WTC11 (cell line): ENCODE measurements at regions not wholly inside any gene's neighbourhood (a gene's known extent, or its start where the extent isn't known, plus 50 kb on each side); places are given as distances from the start of the nearest gene placed in this dataset.

ENCODE experiments used
- ATAC-seq: fragments of 200-7000 bp; cut with Tn5 transposase; 2 replicates; pipeline ENCODE4 v1.10.0; 2021; ENCODE audit warnings: mild to moderate bottlenecking, moderate library complexity
- CTCF ChIA-PET: fragments of 300-600 bp; sonication (Branson Sonifier 250); formaldehyde crosslinking; loops from one replicate; lab custom pipeline; 2021; ENCODE audit warnings: antibody characterized with exemption; lab: Charles Lee
- POLR2A ChIA-PET: fragments of 350-600 bp; sonication (Branson Sonifier 250); formaldehyde crosslinking; loops from one replicate; lab custom pipeline; 2021; ENCODE audit warnings: antibody characterized with exemption; lab: Charles Lee
- DNase-seq: peaks from one replicate; pipeline ENCODE4 v3.0.0; 2021; ENCODE audit warnings: low spot score
- H3K27ac Mint-ChIP-seq: 2 replicates; pipeline ENCODE4 v1.8.0; 2021; ENCODE audit warnings: mixed read lengths
- H3K27me3 Mint-ChIP-seq: 2 replicates; pipeline ENCODE4 v1.8.0; 2021; ENCODE audit warnings: low read depth, mild to moderate bottlenecking, moderate library complexity, mixed read lengths
- H3K36me3 Mint-ChIP-seq: 2 replicates; pipeline ENCODE4 v1.8.0; 2021; ENCODE audit warnings: mixed read lengths
- H3K4me1 Mint-ChIP-seq: 2 replicates; pipeline ENCODE4 v1.8.0; 2022; ENCODE audit warnings: mixed read lengths
- H3K4me3 Mint-ChIP-seq: 2 replicates; pipeline ENCODE4 v1.8.0; 2021; ENCODE audit warnings: mild to moderate bottlenecking, moderate library complexity, mixed read lengths
- H3K9me3 Mint-ChIP-seq: 2 replicates; pipeline ENCODE4 v1.8.0; 2021; ENCODE audit warnings: mixed read lengths
- FOXK1 ChIP-seq: sonication (generic); formaldehyde crosslinking; IDR thresholded peaks from 2 replicates; pipeline ENCODE4 v1.8.0; 2022; ENCODE audit warnings: mild to moderate bottlenecking, moderate library complexity, missing genetic modification reagents
- JUN ChIP-seq: sonication (generic); formaldehyde crosslinking; IDR thresholded peaks from 2 replicates; pipeline ENCODE4 v1.8.0; 2023; ENCODE audit warnings: mild to moderate bottlenecking, missing genetic modification reagents
- RORB ChIP-seq: fragments of 250-450 bp; sonication (Bioruptor Pico); IDR thresholded peaks from 2 replicates; pipeline ENCODE4 v1.9.0; 2021; ENCODE audit warnings: mild to moderate bottlenecking
- SP1 ChIP-seq: sonication (generic); formaldehyde crosslinking; conservative IDR thresholded peaks from 2 replicates; pipeline ENCODE4 v1.8.1; 2022; ENCODE audit warnings: missing genetic modification reagents
- TEAD4 ChIP-seq: sonication (generic); formaldehyde crosslinking; IDR thresholded peaks from 2 replicates; pipeline ENCODE4 v1.8.0; 2022; ENCODE audit warnings: mild to moderate bottlenecking, missing genetic modification reagents
- ZNF232 ChIP-seq: sonication (generic); formaldehyde crosslinking; IDR thresholded peaks from 2 replicates; pipeline ENCODE4 v1.8.0; 2022; ENCODE audit warnings: mild to moderate bottlenecking, missing genetic modification reagents
- ZNF396 ChIP-seq: fragments of 250-450 bp; sonication (Bioruptor Pico); IDR thresholded peaks from 2 replicates; pipeline ENCODE4 v1.8.0; 2021; ENCODE audit warnings: mild to moderate bottlenecking, moderate library complexity, borderline replicate concordance
- TF ChIP-seq, protein P1 (sequence below): fragments of 250-450 bp; sonication (Bioruptor Pico); IDR thresholded peaks from 2 replicates; pipeline ENCODE4 v1.9.0; 2021; ENCODE audit warnings: mild to moderate bottlenecking
- TF ChIP-seq, protein P2 (sequence below): fragments of 250-450 bp; sonication (Bioruptor Pico); IDR thresholded peaks from 2 replicates; pipeline ENCODE4 v1.9.0; 2021; ENCODE audit warnings: moderate library complexity, mild to moderate bottlenecking, inconsistent platforms, borderline replicate concordance
- TF ChIP-seq, protein P3 (sequence below): sonication (generic); formaldehyde crosslinking; IDR thresholded peaks from 2 replicates; pipeline ENCODE4 v1.8.0; 2023; ENCODE audit warnings: mild to moderate bottlenecking, missing genetic modification reagents
- TF ChIP-seq, protein P4 (sequence below): fragments of 200-600 bp; IDR thresholded peaks from 2 replicates; pipeline ENCODE4 v1.8.0; 2022; ENCODE audit warnings: antibody characterized with exemption

DNA sequence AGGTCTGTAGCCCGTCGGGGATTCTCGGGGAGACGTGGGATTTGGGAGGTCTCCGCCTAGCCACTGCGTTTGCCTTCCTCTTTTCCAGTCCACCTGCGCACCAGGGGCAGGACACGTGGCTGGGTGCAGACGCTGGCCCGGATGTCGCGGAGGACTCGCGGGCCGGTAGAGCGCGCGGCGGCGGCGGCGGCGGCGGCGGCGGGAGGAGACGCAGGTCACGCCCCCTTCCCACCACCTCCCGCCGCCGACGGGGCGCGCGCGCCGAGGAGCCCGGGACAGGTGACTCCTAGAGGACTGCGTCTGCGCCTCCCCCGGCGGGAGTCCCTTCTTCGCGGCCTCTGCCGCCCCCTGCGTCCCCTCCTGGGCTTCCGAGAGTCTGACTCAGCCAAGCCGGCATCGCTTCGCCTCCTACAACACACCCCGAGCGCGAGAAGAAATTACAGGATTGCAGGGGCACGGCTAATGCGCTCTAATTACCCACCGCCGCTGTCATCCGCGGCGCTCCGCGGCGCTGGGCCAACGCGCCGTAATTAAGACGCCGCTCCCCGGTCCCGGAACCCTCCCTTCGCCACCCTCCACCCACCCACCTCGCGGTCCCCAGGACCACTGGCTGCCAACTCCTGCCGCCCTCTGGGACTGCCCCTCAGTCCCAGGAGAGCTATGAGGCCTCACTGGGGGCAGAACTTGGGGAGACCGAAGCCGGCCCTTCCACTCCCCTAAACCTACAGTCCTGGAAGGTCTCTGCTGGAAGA is 124.5 kb downstream of the MRPL14 start (continued):
- TF ChIP-seq, protein P1, sequence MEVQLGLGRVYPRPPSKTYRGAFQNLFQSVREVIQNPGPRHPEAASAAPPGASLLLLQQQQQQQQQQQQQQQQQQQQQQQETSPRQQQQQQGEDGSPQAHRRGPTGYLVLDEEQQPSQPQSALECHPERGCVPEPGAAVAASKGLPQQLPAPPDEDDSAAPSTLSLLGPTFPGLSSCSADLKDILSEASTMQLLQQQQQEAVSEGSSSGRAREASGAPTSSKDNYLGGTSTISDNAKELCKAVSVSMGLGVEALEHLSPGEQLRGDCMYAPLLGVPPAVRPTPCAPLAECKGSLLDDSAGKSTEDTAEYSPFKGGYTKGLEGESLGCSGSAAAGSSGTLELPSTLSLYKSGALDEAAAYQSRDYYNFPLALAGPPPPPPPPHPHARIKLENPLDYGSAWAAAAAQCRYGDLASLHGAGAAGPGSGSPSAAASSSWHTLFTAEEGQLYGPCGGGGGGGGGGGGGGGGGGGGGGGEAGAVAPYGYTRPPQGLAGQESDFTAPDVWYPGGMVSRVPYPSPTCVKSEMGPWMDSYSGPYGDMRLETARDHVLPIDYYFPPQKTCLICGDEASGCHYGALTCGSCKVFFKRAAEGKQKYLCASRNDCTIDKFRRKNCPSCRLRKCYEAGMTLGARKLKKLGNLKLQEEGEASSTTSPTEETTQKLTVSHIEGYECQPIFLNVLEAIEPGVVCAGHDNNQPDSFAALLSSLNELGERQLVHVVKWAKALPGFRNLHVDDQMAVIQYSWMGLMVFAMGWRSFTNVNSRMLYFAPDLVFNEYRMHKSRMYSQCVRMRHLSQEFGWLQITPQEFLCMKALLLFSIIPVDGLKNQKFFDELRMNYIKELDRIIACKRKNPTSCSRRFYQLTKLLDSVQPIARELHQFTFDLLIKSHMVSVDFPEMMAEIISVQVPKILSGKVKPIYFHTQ (CRISPR knock-in tag), result no peak

DNA sequence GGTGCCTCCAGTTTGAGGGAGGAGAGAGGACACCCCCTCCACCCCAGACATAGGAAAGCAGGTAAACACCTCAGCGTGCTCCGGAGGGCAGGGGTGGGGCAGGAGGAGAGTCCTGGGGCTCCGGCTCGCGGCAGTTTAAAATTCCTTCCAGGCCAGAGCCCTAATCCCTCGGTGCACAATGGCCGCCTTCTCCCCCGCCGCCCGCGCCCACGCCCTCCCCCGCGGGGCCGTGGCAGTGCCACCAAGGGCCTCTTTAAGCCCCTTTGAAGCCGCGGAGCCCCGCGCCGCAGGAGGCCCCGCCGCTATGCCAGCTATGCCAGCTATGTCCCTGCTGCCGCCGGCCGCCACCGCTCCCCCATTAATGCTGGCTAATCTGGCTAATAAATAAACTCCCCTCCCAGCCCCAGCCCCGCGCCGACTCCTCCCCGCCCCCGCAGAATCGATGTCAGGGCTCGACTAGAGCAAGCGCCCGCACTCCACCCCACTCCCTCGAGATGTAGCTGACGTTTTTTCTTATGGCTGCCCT is 125.1 kb downstream of the MRPL14 start:
- DNase-seq, result peak; percentile 84
- Mint-ChIP-seq H3K4me3 (peak overlapping the region; percentile 69), H3K36me3 (peaks cover 7% of the 10 kb centered on the region), H3K27me3 (peaks cover 37% of the 10 kb centered on the region), H3K27ac (no peak overlapping the region), H3K4me1 (peaks cover 62% of the 10 kb centered on the region), H3K9me3 (peaks cover 4% of the 10 kb centered on the region; the same call in 1 of the 2 replicates)
- peak; percentile 12 for ATAC-seq
- ChIA-PET CTCF (interaction anchor here (0.5 to 8.2 kb wide), 14 partner anchors 9 to 243 kb away, joined by 3 to 58 read pairs (median 6); partner anchors contain the start of gene VEGFA), POLR2A (interaction anchor here (0.8 to 1.0 kb wide), 3 partner anchors 75 to 357 kb away, joined by 3 to 4 read pairs (median 3); partner anchors contain the start of gene VEGFA)
- TF ChIP-seq RORB (CRISPR knock-in tag) (no peak), FOXK1 (peak; percentile 67; the same call in 1 of the 2 replicates), ZNF396 (CRISPR knock-in tag) (no peak), TEAD4 (CRISPR knock-in tag) (peak; percentile 66; the same call in 1 of the 2 replicates)
- TF ChIP-seq, protein P1 (CRISPR knock-in tag), result no peak

DNA sequence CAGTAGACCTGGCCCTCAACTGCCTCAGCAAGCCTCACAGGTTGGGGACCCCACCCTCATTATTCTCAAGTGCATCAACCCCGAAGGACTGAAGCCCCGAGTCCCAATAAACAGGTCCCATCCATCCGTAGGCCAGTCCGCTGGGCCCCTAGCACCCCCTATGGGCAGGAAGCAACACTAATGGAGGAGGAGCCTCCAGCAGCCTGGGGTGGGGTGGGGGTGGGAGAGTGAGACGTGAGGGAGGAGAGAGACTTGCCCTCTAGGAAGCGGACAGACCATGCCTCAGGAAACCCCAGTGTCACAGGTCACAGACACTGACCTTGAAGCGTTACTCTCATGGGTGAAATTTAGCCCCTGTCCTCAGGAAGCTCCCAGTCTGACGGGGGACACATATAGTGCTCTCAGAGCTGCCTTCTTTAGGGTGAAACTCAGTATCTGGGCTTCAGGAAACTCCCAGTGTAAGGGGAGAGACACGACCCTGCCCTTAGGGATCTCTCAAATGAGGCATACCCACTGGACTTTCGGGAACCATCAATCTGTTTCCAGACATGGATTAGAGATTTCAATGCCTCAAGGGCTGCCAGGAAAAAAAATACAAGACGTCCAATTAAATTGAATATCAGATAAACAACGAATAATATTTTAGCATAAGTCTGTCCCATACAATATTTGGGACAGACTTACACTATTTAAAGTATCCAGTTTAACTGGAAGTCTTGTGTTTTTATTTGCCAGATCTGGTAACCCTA is 125.8 kb downstream of the MRPL14 start:
- ChIA-PET CTCF (interaction anchor here (0.6 to 8.2 kb wide), 12 partner anchors 9 to 244 kb away, joined by 3 to 58 read pairs (median 6); partner anchors contain the start of gene VEGFA), POLR2A (no interaction called here)
- DNase-seq, result peak; percentile 73
- Mint-ChIP-seq H3K9me3 (peaks cover 4% of the 10 kb centered on the region; the same call in 1 of the 2 replicates), H3K27me3 (peaks cover 37% of the 10 kb centered on the region), H3K36me3 (peaks cover 7% of the 10 kb centered on the region), H3K27ac (peak overlapping the region; percentile 98), H3K4me1 (peaks cover 57% of the 10 kb centered on the region), H3K4me3 (peak overlapping the region; percentile 69)
- ATAC-seq, result peak; percentile 65
- TF ChIP-seq JUN (CRISPR knock-in tag) (no peak), SP1 (CRISPR knock-in tag) (no peak), FOXK1 (0 out of 2 replicates have a peak, but pooled peaks have one; percentile 5), ZNF232 (CRISPR knock-in tag) (no peak)
- TF ChIP-seq, protein P2, sequence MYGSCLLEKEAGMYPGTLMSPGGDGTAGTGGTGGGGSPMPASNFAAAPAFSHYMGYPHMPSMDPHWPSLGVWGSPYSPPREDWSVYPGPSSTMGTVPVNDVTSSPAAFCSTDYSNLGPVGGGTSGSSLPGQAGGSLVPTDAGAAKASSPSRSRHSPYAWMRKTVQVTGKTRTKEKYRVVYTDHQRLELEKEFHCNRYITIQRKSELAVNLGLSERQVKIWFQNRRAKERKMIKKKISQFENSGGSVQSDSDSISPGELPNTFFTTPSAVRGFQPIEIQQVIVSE (CRISPR knock-in tag), result no peak
- TF ChIP-seq, protein P3, sequence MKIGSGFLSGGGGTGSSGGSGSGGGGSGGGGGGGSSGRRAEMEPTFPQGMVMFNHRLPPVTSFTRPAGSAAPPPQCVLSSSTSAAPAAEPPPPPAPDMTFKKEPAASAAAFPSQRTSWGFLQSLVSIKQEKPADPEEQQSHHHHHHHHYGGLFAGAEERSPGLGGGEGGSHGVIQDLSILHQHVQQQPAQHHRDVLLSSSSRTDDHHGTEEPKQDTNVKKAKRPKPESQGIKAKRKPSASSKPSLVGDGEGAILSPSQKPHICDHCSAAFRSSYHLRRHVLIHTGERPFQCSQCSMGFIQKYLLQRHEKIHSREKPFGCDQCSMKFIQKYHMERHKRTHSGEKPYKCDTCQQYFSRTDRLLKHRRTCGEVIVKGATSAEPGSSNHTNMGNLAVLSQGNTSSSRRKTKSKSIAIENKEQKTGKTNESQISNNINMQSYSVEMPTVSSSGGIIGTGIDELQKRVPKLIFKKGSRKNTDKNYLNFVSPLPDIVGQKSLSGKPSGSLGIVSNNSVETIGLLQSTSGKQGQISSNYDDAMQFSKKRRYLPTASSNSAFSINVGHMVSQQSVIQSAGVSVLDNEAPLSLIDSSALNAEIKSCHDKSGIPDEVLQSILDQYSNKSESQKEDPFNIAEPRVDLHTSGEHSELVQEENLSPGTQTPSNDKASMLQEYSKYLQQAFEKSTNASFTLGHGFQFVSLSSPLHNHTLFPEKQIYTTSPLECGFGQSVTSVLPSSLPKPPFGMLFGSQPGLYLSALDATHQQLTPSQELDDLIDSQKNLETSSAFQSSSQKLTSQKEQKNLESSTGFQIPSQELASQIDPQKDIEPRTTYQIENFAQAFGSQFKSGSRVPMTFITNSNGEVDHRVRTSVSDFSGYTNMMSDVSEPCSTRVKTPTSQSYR (CRISPR knock-in tag), result no peak
- TF ChIP-seq, protein P4, sequence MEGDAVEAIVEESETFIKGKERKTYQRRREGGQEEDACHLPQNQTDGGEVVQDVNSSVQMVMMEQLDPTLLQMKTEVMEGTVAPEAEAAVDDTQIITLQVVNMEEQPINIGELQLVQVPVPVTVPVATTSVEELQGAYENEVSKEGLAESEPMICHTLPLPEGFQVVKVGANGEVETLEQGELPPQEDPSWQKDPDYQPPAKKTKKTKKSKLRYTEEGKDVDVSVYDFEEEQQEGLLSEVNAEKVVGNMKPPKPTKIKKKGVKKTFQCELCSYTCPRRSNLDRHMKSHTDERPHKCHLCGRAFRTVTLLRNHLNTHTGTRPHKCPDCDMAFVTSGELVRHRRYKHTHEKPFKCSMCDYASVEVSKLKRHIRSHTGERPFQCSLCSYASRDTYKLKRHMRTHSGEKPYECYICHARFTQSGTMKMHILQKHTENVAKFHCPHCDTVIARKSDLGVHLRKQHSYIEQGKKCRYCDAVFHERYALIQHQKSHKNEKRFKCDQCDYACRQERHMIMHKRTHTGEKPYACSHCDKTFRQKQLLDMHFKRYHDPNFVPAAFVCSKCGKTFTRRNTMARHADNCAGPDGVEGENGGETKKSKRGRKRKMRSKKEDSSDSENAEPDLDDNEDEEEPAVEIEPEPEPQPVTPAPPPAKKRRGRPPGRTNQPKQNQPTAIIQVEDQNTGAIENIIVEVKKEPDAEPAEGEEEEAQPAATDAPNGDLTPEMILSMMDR, result peak; percentile 18; the same call in 1 of the 2 replicates
